ENCODE measurements at regions not wholly inside any gene's neighbourhood (a gene's known extent, or its start where the extent isn't known, plus 50 kb on each side); places are given as distances from the start of the nearest gene placed in this dataset.

- Histone ChIP-seq H2AFZ (ENCODE audit: low read depth) (no peak overlapping the region), H3K4me3 (IDR thresholded peaks at IDR 0.05; ENCODE audit: insufficient read depth, low read depth, low read length) (no peak overlapping the region), H3K27ac (no peak overlapping the region), H3K36me3 (ENCODE audit: insufficient read depth) (no peaks in the 10 kb centered on the region), H3K4me2 (no peak overlapping the region), H4K20me1 (ENCODE audit: insufficient read depth) (no peaks in the 10 kb centered on the region), H3K4me1 (ENCODE audit: low read depth, poor library complexity, severe bottlenecking) (no peaks in the 10 kb centered on the region), H3K79me2 (ENCODE audit: insufficient read depth, low read depth) (no peaks in the 10 kb centered on the region), H3K9ac (no peak overlapping the region), H3K27me3 (ENCODE audit: insufficient read depth, low read depth) (no peaks in the 10 kb centered on the region)
- TF ChIP-seq CTCF (conservative IDR thresholded peaks at IDR 0.05; ENCODE audit: low read depth, low read length), result no peak
These were observed 1342.4 kb upstream of the TENM3 start for GRCh38 chr4:180900781-180901180.

GRCh38 chr4:180909279-180909678 lies 1333.9 kb upstream of the TENM3 start:
- no peaks in the 10 kb centered on the region for H3K27me3 ChIP-seq (ENCODE audit: insufficient read depth, low read depth)
- H2AFZ ChIP-seq (ENCODE audit: low read depth), result no peak overlapping the region
- no peaks in the 10 kb centered on the region for H4K20me1 ChIP-seq (ENCODE audit: insufficient read depth)
- no peaks in the 10 kb centered on the region for H3K79me2 ChIP-seq (ENCODE audit: insufficient read depth, low read depth)
- no peak overlapping the region for H3K4me2 ChIP-seq
- TF ChIP-seq CTCF (conservative IDR thresholded peaks at IDR 0.05; ENCODE audit: low read depth, low read length), result peak; percentile 46; the same call in 1 of the 2 replicates
- no peak overlapping the region for H3K27ac ChIP-seq
- H3K4me1 ChIP-seq (ENCODE audit: low read depth, poor library complexity, severe bottlenecking), result no peaks in the 10 kb centered on the region
- no peaks in the 10 kb centered on the region for H3K36me3 ChIP-seq (ENCODE audit: insufficient read depth)
- H3K9ac ChIP-seq, result no peak overlapping the region
- H3K4me3 ChIP-seq (IDR thresholded peaks at IDR 0.05; ENCODE audit: insufficient read depth, low read depth, low read length), result no peak overlapping the region

- no peak overlapping the region for H3K4me3 ChIP-seq (IDR thresholded peaks at IDR 0.05; ENCODE audit: insufficient read depth, low read depth, low read length)
These were observed 1329.5 kb upstream of the TENM3 start for GRCh38 chr4:180913750-180914149.

GRCh38 chr4:180923486-180923885 lies 1319.7 kb upstream of the TENM3 start:
- no peak for TF ChIP-seq CTCF (conservative IDR thresholded peaks at IDR 0.05; ENCODE audit: low read depth, low read length)
- no peak overlapping the region for H3K9ac ChIP-seq
- H3K36me3 ChIP-seq (ENCODE audit: insufficient read depth), result no peaks in the 10 kb centered on the region
- H3K27ac ChIP-seq, result no peak overlapping the region
- H3K4me2 ChIP-seq, result no peak overlapping the region
- H3K27me3 ChIP-seq (ENCODE audit: insufficient read depth, low read depth), result no peaks in the 10 kb centered on the region
- no peak overlapping the region for H3K4me3 ChIP-seq (IDR thresholded peaks at IDR 0.05; ENCODE audit: insufficient read depth, low read depth, low read length)
- no peaks in the 10 kb centered on the region for H3K79me2 ChIP-seq (ENCODE audit: insufficient read depth, low read depth)
- H3K4me1 ChIP-seq (ENCODE audit: low read depth, poor library complexity, severe bottlenecking), result no peaks in the 10 kb centered on the region
- H4K20me1 ChIP-seq (ENCODE audit: insufficient read depth), result no peaks in the 10 kb centered on the region
- no peak overlapping the region for H2AFZ ChIP-seq (ENCODE audit: low read depth)

More at GRCh38 chr4:180913750-180914149, 1329.5 kb upstream of the TENM3 start:
- H3K9ac ChIP-seq, result no peak overlapping the region
- H3K4me1 ChIP-seq (ENCODE audit: low read depth, poor library complexity, severe bottlenecking), result no peaks in the 10 kb centered on the region
- H3K79me2 ChIP-seq (ENCODE audit: insufficient read depth, low read depth), result no peaks in the 10 kb centered on the region
- H3K4me2 ChIP-seq, result no peak overlapping the region
- no peak for TF ChIP-seq CTCF (conservative IDR thresholded peaks at IDR 0.05; ENCODE audit: low read depth, low read length)
- H3K36me3 ChIP-seq (ENCODE audit: insufficient read depth), result no peaks in the 10 kb centered on the region
- no peaks in the 10 kb centered on the region for H4K20me1 ChIP-seq (ENCODE audit: insufficient read depth)
- H3K27ac ChIP-seq, result no peak overlapping the region
- no peaks in the 10 kb centered on the region for H3K27me3 ChIP-seq (ENCODE audit: insufficient read depth, low read depth)
- H2AFZ ChIP-seq (ENCODE audit: low read depth), result no peak overlapping the region

All from KMS-11 (cell line).